ENCODE measurements at regions not wholly inside any gene's neighbourhood (a gene's known extent, or its start where the extent isn't known, plus 50 kb on each side); places are given as distances from the start of the nearest gene placed in this dataset.

GRCh38 chr17:22694362-22695227 is 1002.3 kb downstream of the KCNJ18 start:
- H3K27me3 ChIP-seq (ENCODE audit: control insufficient read depth, insufficient read depth, low read length), result no peaks in the 10 kb centered on the region
- no peak for FAIRE-seq
- no peaks in the 10 kb centered on the region for H3K36me3 ChIP-seq (ENCODE audit: control insufficient read depth, insufficient read depth, low read length)
- no peak for DNase-seq (ENCODE audit: low read depth)
- no peak overlapping the region for H3K4me3 ChIP-seq (ENCODE audit: low read depth, low read length)
- TF ChIP-seq CTCF (IDR thresholded peaks at IDR 0.05; ENCODE audit: insufficient read depth, low read length, severe bottlenecking), result no peak

- no peak overlapping the region for H3K4me3 ChIP-seq (ENCODE audit: low read depth, low read length)
- FAIRE-seq (no peak), DNase-seq (ENCODE audit: low read depth) (no peak)
- TF ChIP-seq CTCF (IDR thresholded peaks at IDR 0.05; ENCODE audit: insufficient read depth, low read length, severe bottlenecking), result no peak
- H3K36me3 ChIP-seq (ENCODE audit: control insufficient read depth, insufficient read depth, low read length), result no peaks in the 10 kb centered on the region
- no peaks in the 10 kb centered on the region for H3K27me3 ChIP-seq (ENCODE audit: control insufficient read depth, insufficient read depth, low read length)
Observed at GRCh38 chr17:22695228-22695619, 1002.9 kb downstream of the KCNJ18 start.

GRCh38 chr17:22703204-22703603 is 1010.9 kb downstream of the KCNJ18 start:
- no peak for DNase-seq (ENCODE audit: low read depth)
- TF ChIP-seq CTCF (IDR thresholded peaks at IDR 0.05; ENCODE audit: insufficient read depth, low read length, severe bottlenecking), result no peak
- H3K27me3 ChIP-seq (ENCODE audit: control insufficient read depth, insufficient read depth, low read length), result no peaks in the 10 kb centered on the region
- no peaks in the 10 kb centered on the region for H3K36me3 ChIP-seq (ENCODE audit: control insufficient read depth, insufficient read depth, low read length)
- no peak for FAIRE-seq
- H3K4me3 ChIP-seq (ENCODE audit: low read depth, low read length), result no peak overlapping the region

- Histone ChIP-seq H3K4me3 (ENCODE audit: low read depth, low read length) (no peak overlapping the region), H3K36me3 (ENCODE audit: control insufficient read depth, insufficient read depth, low read length) (no peaks in the 10 kb centered on the region), H3K27me3 (ENCODE audit: control insufficient read depth, insufficient read depth, low read length) (no peaks in the 10 kb centered on the region)
- DNase-seq (ENCODE audit: low read depth) (no peak), FAIRE-seq (no peak)
- TF ChIP-seq CTCF (IDR thresholded peaks at IDR 0.05; ENCODE audit: insufficient read depth, low read length, severe bottlenecking), result no peak
Observed at GRCh38 chr17:22703786-22704441, 1011.6 kb downstream of the KCNJ18 start.

GRCh38 chr17:22704674-22705073 is 1012.4 kb downstream of the KCNJ18 start:
- FAIRE-seq (no peak), DNase-seq (ENCODE audit: low read depth) (no peak)
- TF ChIP-seq CTCF (IDR thresholded peaks at IDR 0.05; ENCODE audit: insufficient read depth, low read length, severe bottlenecking), result no peak
- H3K36me3 ChIP-seq (ENCODE audit: control insufficient read depth, insufficient read depth, low read length), result no peaks in the 10 kb centered on the region
- no peak overlapping the region for H3K4me3 ChIP-seq (ENCODE audit: low read depth, low read length)
- no peaks in the 10 kb centered on the region for H3K27me3 ChIP-seq (ENCODE audit: control insufficient read depth, insufficient read depth, low read length)

Measured in bronchial epithelial cell (primary cell).